CD4-positive, alpha-beta memory T cell (primary cell): ENCODE measurements at regions not wholly inside any gene's neighbourhood (a gene's known extent, or its start where the extent isn't known, plus 50 kb on each side); places are given as distances from the start of the nearest gene placed in this dataset.

Experiments
- CTCF ChIA-PET: fragments of 350-600 bp; sonication (Branson Sonifier 250); formaldehyde crosslinking; loops from one replicate; lab custom pipeline; 2021; ENCODE audit warnings: inconsistent platforms; ENCODE audit not compliant: partially characterized antibody; lab: Charles Lee
- POLR2A ChIA-PET: fragments of 350-600 bp; sonication (Branson Sonifier 250); formaldehyde crosslinking; loops from one replicate; lab custom pipeline; 2021; ENCODE audit not compliant: partially characterized antibody; lab: Charles Lee
- DNase-seq, 5 donors: peaks; one replicate each; pipeline versions ENCODE4 v3.0.0 to v3.0.0-alpha.2; 2020 to 2022; ENCODE audit warnings: mixed read lengths in 1 of 5
- H3K27ac ChIP-seq: one replicate; pipeline ENCODE4 v1.7.0; 2013; ENCODE audit warnings: low read depth, low read length
- H3K27me3 ChIP-seq: 2 replicates; pipeline ENCODE4 v1.7.0; 2013; ENCODE audit warnings: mild to moderate bottlenecking, low read length, moderate library complexity; ENCODE audit not compliant: insufficient read depth
- H3K36me3 ChIP-seq: 2 replicates; pipeline ENCODE4 v1.7.0; 2013; ENCODE audit warnings: mild to moderate bottlenecking, low read length, moderate library complexity; ENCODE audit not compliant: insufficient read depth
- H3K4me1 ChIP-seq: 2 replicates; pipeline ENCODE4 v1.7.0; 2013; ENCODE audit warnings: mild to moderate bottlenecking, low read length, moderate library complexity; ENCODE audit not compliant: insufficient read depth
- H3K4me3 ChIP-seq, 2 donors: one replicate each; pipeline ENCODE4 v1.7.0; 2013; ENCODE audit warnings: low read length in 2 of 2, mild to moderate bottlenecking in 1 of 2
- H3K9me3 ChIP-seq, 2 donors: one replicate each; pipeline ENCODE4 v1.7.0; 2013; ENCODE audit warnings: low read length in 2 of 2, control low read depth in 1 of 2; ENCODE audit not compliant: control insufficient read depth in 1 of 2
- H3K27ac Mint-ChIP-seq, 7 donors: one replicate each; pipeline ENCODE4 v1.8.0; 2020 to 2021; ENCODE audit warnings: mixed read lengths in 7 of 7, mild to moderate bottlenecking in 6 of 7, inconsistent platforms in 3 of 7, moderate library complexity in 3 of 7
- H3K27me3 Mint-ChIP-seq, 2 donors: one replicate each; pipeline ENCODE4 v1.8.0; 2020 to 2021; ENCODE audit warnings: mixed read lengths in 2 of 2
- H3K36me3 Mint-ChIP-seq, 2 donors: one replicate each; pipeline ENCODE4 v1.8.0; 2020 to 2021; ENCODE audit warnings: mixed read lengths in 2 of 2, inconsistent platforms in 1 of 2, mild to moderate bottlenecking in 1 of 2
- H3K4me1 Mint-ChIP-seq, 4 donors: one replicate each; pipeline ENCODE4 v1.8.0; 2020 to 2021; ENCODE audit warnings: mixed read lengths in 4 of 4, mild to moderate bottlenecking in 1 of 4
- H3K4me3 Mint-ChIP-seq, 8 donors: one replicate each; pipeline ENCODE4 v1.8.0; 2020 to 2021; ENCODE audit warnings: mixed read lengths in 8 of 8, mild to moderate bottlenecking in 7 of 8, moderate library complexity in 6 of 8, inconsistent platforms in 3 of 8
- H3K9me3 Mint-ChIP-seq, 8 donors: one replicate each; pipeline ENCODE4 v1.8.0; 2020 to 2021; ENCODE audit warnings: mixed read lengths in 8 of 8, mild to moderate bottlenecking in 5 of 8, inconsistent platforms in 3 of 8, moderate library complexity in 1 of 8
- intact Hi-C: fragments of 100-400 bp; cut with micrococcal nuclease; formaldehyde crosslinking; loops from one replicate; pipeline ENCODE4 v1.15.1; 2023

DNA sequence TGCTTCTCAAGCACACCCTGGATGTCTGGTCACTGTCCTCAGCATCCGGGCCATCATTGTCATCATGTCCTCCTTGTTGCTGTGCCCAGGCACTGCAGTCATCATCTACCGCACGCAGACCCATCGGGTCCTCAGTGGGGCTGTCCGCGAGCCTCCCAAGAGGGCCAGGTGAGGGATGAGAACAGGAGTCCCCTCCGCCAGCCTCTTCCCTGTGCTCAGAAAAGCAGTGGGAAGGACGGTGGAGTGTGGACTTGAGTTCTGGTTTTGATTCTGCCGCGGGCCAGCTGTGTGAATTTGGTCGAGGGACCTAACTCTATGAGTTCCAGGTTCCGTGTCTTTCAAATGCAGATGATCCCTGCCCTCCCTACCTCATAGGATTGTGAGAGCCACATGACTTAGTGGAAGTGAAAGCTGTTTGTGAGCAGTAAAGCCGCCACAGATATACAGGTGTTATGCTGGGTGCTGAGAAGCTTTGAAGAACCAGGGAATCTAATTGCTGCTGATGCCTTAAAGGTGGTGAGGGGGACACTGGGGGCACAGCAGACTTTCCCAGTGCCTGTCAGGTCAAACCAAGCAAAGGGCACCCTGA, 122.9 kb upstream of the RAP1B start:
- H3K27me3 Mint-ChIP-seq: peaks cover 0 to 6% of the 10 kb centered on the region in 2 donors
- H3K4me3 Mint-ChIP-seq: no peak overlapping the region
- POLR2A ChIA-PET: no interaction called here
- no peaks in the 10 kb centered on the region for H3K9me3 ChIP-seq
- no peak overlapping the region for H3K4me3 ChIP-seq
- no peak overlapping the region for H3K27ac ChIP-seq
- no peaks in the 10 kb centered on the region for H3K36me3 Mint-ChIP-seq
- H3K27ac Mint-ChIP-seq: no peak overlapping the region
- DNase-seq: no peak
- intact Hi-C loops: no loop called here
- no peaks in the 10 kb centered on the region for H3K27me3 ChIP-seq
- H3K36me3 ChIP-seq: no peaks in the 10 kb centered on the region
- H3K9me3 Mint-ChIP-seq: peaks cover 0 to 3% (median 0%) of the 10 kb centered on the region in 8 donors
- H3K4me1 ChIP-seq: peaks cover 7% of the 10 kb centered on the region
- CTCF ChIA-PET: no interaction called here
- peaks cover 7 to 11% (median 9%) of the 10 kb centered on the region in 4 donors for H3K4me1 Mint-ChIP-seq

DNA sequence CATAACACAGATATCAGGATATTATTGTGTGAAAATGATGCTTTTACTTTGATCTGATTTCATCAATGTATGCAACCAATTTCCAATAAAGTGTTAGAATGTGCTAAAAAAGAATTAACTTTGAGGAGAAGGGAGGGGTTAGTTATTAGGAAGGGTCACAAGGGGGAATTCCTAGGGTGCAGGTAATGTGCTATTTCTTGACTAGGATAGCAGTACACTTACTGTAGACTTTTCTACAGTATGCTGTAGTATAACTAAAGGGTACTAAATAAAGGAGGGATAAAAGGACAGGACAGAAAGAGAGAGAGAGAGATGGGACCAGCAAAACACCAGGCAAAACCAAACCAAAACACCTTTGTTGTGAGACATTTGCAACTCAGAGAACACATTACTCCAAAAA, 121.4 kb upstream of the RAP1B start:
- Histone ChIP-seq H3K4me1 (no peaks in the 10 kb centered on the region), H3K9me3 (no peaks in the 10 kb centered on the region), H3K27ac (no peak overlapping the region), H3K4me3 (no peak overlapping the region), H3K36me3 (no peaks in the 10 kb centered on the region), H3K27me3 (no peaks in the 10 kb centered on the region)
- CTCF ChIA-PET: no interaction called here
- Mint-ChIP-seq H3K4me1 (peaks cover 0 to 7% (median 2%) of the 10 kb centered on the region in 4 donors), H3K36me3 (no peaks in the 10 kb centered on the region), H3K27me3 (peaks cover 0 to 6% of the 10 kb centered on the region in 2 donors), H3K4me3 (no peak overlapping the region), H3K27ac (no peak overlapping the region), H3K9me3 (peaks cover 0 to 3% (median 0%) of the 10 kb centered on the region in 8 donors)
- no peak for DNase-seq
- intact Hi-C loops: no loop called here
- POLR2A ChIA-PET: no interaction called here

DNA sequence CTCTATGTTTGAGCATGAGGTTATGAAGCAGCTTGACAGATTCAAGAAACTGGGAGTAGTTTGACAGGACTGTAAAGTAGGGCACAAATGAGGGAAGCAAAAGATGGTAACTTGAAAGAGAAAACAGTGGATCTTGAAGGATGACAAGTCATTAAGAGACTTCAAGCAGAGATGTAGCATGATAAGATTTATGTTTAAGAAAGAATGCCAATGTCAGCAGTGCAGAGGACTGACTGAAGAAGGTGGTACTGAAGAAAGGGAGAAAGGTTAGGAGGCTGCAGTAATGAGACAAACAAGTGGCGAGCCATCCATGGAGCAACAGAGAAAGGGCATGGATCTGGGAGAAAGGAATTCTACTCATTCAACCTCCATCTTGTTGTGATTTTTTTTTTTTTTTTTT, 120.2 kb upstream of the RAP1B start:
- Mint-ChIP-seq H3K36me3 (no peaks in the 10 kb centered on the region), H3K4me3 (no peak overlapping the region), H3K27me3 (peaks cover 0 to 6% of the 10 kb centered on the region in 2 donors), H3K27ac (no peak overlapping the region), H3K4me1 (peaks cover 0 to 7% (median 2%) of the 10 kb centered on the region in 4 donors), H3K9me3 (peaks cover 0 to 3% (median 0%) of the 10 kb centered on the region in 8 donors)
- ChIA-PET POLR2A (no interaction called here), CTCF (no interaction called here)
- no peak overlapping the region for H3K27ac ChIP-seq
- no peaks in the 10 kb centered on the region for H3K27me3 ChIP-seq
- no peak overlapping the region for H3K4me3 ChIP-seq
- no peaks in the 10 kb centered on the region for H3K4me1 ChIP-seq
- no peak for DNase-seq
- intact Hi-C loops: no loop called here
- no peaks in the 10 kb centered on the region for H3K9me3 ChIP-seq
- H3K36me3 ChIP-seq: no peaks in the 10 kb centered on the region

DNA sequence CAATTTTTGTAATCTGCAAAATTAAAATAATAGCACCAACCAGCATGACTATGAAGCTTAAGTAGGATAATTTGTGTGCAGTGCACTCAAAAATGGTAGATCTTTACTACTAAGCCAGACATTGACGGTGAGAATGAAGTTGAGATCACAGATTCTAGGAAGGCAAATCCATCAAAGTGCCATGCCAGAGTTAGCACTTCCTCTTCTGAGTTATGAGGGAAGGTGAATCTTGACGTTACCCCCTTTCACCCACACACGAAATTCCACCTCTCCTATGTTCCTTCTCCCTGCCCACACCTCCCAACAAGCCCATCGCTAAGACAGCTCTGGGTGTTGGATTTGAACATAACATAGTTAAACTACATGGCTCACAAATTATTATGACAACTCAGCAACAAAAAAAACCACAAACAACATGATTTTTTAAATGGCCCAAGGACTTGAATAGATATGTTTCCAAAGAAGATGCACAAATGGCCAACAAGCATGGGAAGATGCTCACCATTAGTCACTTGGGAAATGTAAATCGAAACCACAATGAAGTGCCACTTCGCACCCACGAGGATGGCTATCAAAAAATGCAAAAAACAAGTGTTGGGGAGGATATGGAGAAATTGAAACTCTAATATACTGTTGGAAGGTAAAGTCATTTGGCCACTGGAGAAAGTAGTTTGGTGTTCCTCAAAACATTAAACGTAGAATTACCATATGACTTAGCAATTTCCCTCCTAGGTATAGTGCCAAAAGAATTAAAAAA, 119.3 kb upstream of the RAP1B start:
- peaks cover 0 to 6% of the 10 kb centered on the region in 2 donors for H3K27me3 Mint-ChIP-seq

DNA sequence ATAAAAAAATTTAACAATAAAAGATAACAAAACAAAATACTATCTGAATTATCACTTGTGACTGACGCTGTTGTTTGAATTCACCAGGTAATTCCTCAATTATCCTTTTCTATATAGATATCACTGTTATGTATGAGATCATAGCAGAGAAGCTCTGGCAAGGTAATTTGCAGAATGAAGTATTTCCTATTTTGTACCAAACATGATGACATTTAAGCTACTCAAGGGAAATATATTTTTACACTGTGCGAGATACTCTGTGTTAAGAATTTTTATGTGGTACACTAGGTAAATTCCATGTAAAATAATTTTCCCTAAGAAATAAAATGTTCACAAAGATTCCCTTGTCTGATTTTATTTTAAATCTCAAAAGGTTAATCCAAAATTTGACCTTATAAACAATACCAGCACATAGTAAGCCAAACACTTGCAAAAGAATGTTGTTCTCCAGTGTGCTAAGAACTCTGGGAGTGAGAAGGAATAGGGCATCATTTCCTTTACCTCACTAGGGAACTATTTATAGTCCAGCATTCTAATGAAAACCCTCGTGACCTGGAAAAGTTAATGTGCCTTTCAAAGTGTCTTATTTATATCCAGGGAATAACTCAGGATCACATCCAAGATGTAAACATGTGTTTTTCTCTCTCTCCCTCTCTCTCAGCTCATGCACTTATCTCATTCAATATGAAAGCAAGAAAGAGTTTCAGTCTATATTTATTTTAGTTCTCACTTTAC, 115.2 kb upstream of the RAP1B start:
- ChIA-PET POLR2A (interaction anchor here (0.9 kb wide), 1 partner anchor 250 kb away, joined by 4 read pairs; the partner anchor contains the start of gene SLC35E3), CTCF (no interaction called here)
- Mint-ChIP-seq H3K27ac (peak overlapping the region in 1 of 7 donors; percentile 54), H3K4me3 (no peak overlapping the region), H3K27me3 (peaks cover 0 to under 1% of the 10 kb centered on the region in 2 donors), H3K36me3 (no peaks in the 10 kb centered on the region), H3K9me3 (peaks cover 0 to 3% (median 0%) of the 10 kb centered on the region in 8 donors), H3K4me1 (peaks cover 13 to 25% (median 18%) of the 10 kb centered on the region in 4 donors)
- no peaks in the 10 kb centered on the region for H3K36me3 ChIP-seq
- no peak overlapping the region for H3K27ac ChIP-seq
- H3K27me3 ChIP-seq: no peaks in the 10 kb centered on the region
- H3K4me3 ChIP-seq: no peak overlapping the region
- intact Hi-C loops: no loop called here
- peaks cover 8% of the 10 kb centered on the region for H3K4me1 ChIP-seq
- no peak for DNase-seq
- H3K9me3 ChIP-seq: no peaks in the 10 kb centered on the region

More for the DNA sequence above, 119.3 kb upstream of the RAP1B start:
- Histone ChIP-seq H3K4me3 (no peak overlapping the region), H3K27me3 (no peaks in the 10 kb centered on the region), H3K9me3 (no peaks in the 10 kb centered on the region), H3K4me1 (no peaks in the 10 kb centered on the region), H3K27ac (no peak overlapping the region), H3K36me3 (no peaks in the 10 kb centered on the region)
- H3K4me1 Mint-ChIP-seq: peaks cover under 1 to 7% (median 3%) of the 10 kb centered on the region in 4 donors
- H3K4me3 Mint-ChIP-seq: no peak overlapping the region
- POLR2A ChIA-PET: no interaction called here
- H3K27ac Mint-ChIP-seq: no peak overlapping the region
- no peak for DNase-seq
- peaks cover 0 to 3% (median 0%) of the 10 kb centered on the region in 8 donors for H3K9me3 Mint-ChIP-seq
- H3K36me3 Mint-ChIP-seq: no peaks in the 10 kb centered on the region
- CTCF ChIA-PET: no interaction called here
- intact Hi-C loops: no loop called here

DNA sequence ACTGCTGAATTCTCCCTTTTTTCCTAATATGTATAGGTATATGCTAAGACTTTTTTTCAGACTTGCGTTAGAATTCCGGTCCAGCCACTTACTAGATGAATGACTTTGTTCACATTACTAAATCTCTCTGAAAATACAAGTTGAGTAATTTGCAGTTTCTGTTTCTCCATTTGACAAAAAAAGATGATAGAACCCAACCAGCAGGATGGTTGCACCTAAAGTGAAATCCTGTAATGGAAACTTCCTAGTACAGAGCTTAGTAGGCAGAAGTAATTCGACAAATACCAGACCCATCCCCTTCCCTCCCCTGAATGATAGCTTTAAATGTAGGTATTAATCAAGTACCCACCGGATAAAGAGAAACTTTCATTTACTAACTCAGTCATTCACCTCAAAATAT, 113.6 kb upstream of the RAP1B start:
- Histone ChIP-seq H3K36me3 (no peaks in the 10 kb centered on the region), H3K27ac (no peak overlapping the region), H3K4me3 (no peak overlapping the region), H3K4me1 (peaks cover 8% of the 10 kb centered on the region), H3K9me3 (no peaks in the 10 kb centered on the region), H3K27me3 (no peaks in the 10 kb centered on the region)
- peak overlapping the region; percentile 33 to 78 (median 68) for H3K4me3 Mint-ChIP-seq
- intact Hi-C loops: no loop called here
- H3K4me1 Mint-ChIP-seq: peaks cover 11 to 25% (median 16%) of the 10 kb centered on the region in 4 donors
- ChIA-PET CTCF (no interaction called here), POLR2A (interaction anchor here (0.9 to 1.3 kb wide), 2 partner anchors 42 to 138 kb away, joined by 3 to 4 read pairs; no protein-coding TSS in a partner anchor)
- H3K27me3 Mint-ChIP-seq: no peaks in the 10 kb centered on the region
- DNase-seq: no peak
- H3K27ac Mint-ChIP-seq: peak overlapping the region in 2 of 7 donors; percentile 8 to 83
- H3K36me3 Mint-ChIP-seq: no peaks in the 10 kb centered on the region
- no peaks in the 10 kb centered on the region for H3K9me3 Mint-ChIP-seq

DNA sequence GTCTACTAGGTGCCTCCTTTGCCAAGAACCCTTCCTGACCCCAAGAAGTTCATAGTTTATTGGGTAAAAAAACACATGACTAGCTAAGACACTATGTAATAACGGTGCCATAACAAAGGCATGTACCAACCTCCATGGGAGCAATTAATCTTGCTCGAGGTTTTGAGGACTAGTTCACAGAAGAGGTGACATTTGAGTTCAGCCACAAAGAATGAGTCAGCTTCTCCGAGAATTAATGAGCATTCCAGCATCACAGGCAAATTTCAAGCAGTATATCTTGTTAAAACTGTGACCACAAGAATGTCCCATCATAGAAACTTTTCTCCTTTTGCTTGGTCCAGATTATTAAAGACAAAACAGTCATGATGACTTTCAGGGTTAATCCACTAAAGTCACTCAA, 113.0 kb upstream of the RAP1B start:
- peak overlapping the region in 6 of 8 donors; percentile 59 to 78 (median 72) for H3K4me3 Mint-ChIP-seq
- H3K36me3 ChIP-seq: no peaks in the 10 kb centered on the region
- H3K27me3 ChIP-seq: no peaks in the 10 kb centered on the region
- H3K27ac ChIP-seq: no peak overlapping the region
- intact Hi-C loops: no loop called here
- no peaks in the 10 kb centered on the region for H3K27me3 Mint-ChIP-seq
- DNase-seq: no peak
- H3K36me3 Mint-ChIP-seq: no peaks in the 10 kb centered on the region
- H3K4me1 Mint-ChIP-seq: peaks cover 11 to 25% (median 16%) of the 10 kb centered on the region in 4 donors
- no peak overlapping the region for H3K4me3 ChIP-seq
- peaks cover 8% of the 10 kb centered on the region for H3K4me1 ChIP-seq
- CTCF ChIA-PET: no interaction called here
- no peaks in the 10 kb centered on the region for H3K9me3 ChIP-seq
- peak overlapping the region in 1 of 7 donors; percentile 32 for H3K27ac Mint-ChIP-seq
- no peaks in the 10 kb centered on the region for H3K9me3 Mint-ChIP-seq
- POLR2A ChIA-PET: interaction anchor here (0.7 to 1.3 kb wide), 3 partner anchors 41 to 722 kb away, joined by 3 to 4 read pairs (median 3); no protein-coding TSS in a partner anchor
